ENCODE measurements at regions not wholly inside any gene's neighbourhood (a gene's known extent, or its start where the extent isn't known, plus 50 kb on each side); places are given as distances from the start of the nearest gene placed in this dataset.

DNA sequence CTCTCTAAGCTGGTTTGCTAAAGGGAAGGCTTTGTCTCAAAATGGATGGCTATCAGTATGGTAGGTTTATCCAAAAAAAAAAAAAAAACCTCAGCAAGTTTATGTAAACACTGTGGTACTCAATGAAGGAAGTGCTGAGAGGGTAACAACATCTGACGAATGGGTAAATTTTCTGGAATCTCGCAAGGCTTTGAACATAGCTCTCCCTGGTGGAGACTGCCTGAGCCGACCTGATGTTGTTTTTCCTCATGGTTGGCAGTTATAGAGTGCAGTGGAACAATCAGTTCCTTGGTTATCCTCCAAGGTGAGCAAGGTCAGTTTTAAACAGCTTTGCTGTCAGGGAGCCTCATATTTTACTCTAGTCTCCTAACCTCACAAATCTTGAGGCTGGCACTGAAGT lies 94.6 kb downstream of the ZPLD1 start:
- no peak for TF ChIP-seq CTCF (IDR thresholded peaks at IDR 0.05; ENCODE audit: poor library complexity, severe bottlenecking)
- no peak for TF ChIP-seq EP300 (conservative IDR thresholded peaks at IDR 0.05; ENCODE audit: poor library complexity, severe bottlenecking)
- no peak for TF ChIP-seq TAF1 (IDR thresholded peaks at IDR 0.05; ENCODE audit: low read depth)
- TF ChIP-seq POLR2AphosphoS5 (IDR thresholded peaks at IDR 0.05), result no peak
- TF ChIP-seq, protein P1, sequence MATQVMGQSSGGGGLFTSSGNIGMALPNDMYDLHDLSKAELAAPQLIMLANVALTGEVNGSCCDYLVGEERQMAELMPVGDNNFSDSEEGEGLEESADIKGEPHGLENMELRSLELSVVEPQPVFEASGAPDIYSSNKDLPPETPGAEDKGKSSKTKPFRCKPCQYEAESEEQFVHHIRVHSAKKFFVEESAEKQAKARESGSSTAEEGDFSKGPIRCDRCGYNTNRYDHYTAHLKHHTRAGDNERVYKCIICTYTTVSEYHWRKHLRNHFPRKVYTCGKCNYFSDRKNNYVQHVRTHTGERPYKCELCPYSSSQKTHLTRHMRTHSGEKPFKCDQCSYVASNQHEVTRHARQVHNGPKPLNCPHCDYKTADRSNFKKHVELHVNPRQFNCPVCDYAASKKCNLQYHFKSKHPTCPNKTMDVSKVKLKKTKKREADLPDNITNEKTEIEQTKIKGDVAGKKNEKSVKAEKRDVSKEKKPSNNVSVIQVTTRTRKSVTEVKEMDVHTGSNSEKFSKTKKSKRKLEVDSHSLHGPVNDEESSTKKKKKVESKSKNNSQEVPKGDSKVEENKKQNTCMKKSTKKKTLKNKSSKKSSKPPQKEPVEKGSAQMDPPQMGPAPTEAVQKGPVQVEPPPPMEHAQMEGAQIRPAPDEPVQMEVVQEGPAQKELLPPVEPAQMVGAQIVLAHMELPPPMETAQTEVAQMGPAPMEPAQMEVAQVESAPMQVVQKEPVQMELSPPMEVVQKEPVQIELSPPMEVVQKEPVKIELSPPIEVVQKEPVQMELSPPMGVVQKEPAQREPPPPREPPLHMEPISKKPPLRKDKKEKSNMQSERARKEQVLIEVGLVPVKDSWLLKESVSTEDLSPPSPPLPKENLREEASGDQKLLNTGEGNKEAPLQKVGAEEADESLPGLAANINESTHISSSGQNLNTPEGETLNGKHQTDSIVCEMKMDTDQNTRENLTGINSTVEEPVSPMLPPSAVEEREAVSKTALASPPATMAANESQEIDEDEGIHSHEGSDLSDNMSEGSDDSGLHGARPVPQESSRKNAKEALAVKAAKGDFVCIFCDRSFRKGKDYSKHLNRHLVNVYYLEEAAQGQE (IDR thresholded peaks at IDR 0.05; ENCODE audit: borderline replicate concordance), result no peak
- no peak for TF ChIP-seq MXI1 (conservative IDR thresholded peaks at IDR 0.05; ENCODE audit: poor library complexity, severe bottlenecking)
